ENCODE measurements at regions not wholly inside any gene's neighbourhood (a gene's known extent, or its start where the extent isn't known, plus 50 kb on each side); places are given as distances from the start of the nearest gene placed in this dataset.

- H3K27ac ChIP-seq (ENCODE audit: low read depth, low read length) = no peak overlapping the region
- peaks cover 0 to 14% (median 0%) of the 10 kb centered on the region in 5 donors for H3K4me1 ChIP-seq (ENCODE audit: control insufficient read depth in 5 of 5, insufficient read depth in 5 of 5, low read length in 5 of 5)
- H3K27me3 ChIP-seq (ENCODE audit: control insufficient read depth in 5 of 5, insufficient read depth in 4 of 5, low read length in 5 of 5) = peaks cover 3 to 11% (median 8%) of the 10 kb centered on the region in 5 donors
- no peak overlapping the region for H3K9ac ChIP-seq (ENCODE audit: low read length in 5 of 5)
- H3K9me3 ChIP-seq (ENCODE audit: control insufficient read depth in 5 of 5, low read length in 5 of 5) = peaks cover 2 to 6% (median 6%) of the 10 kb centered on the region in 5 donors
- no peak overlapping the region for H3K4me3 ChIP-seq (ENCODE audit: low read depth in 1 of 5, low read length in 5 of 5)
- no peaks in the 10 kb centered on the region for H3K36me3 ChIP-seq (ENCODE audit: control insufficient read depth in 5 of 5, insufficient read depth in 5 of 5, low read length in 5 of 5)
Observed at GRCh38 chr1:25096307-25097150, 135.8 kb downstream of the SYF2 start.

- no peak overlapping the region for H3K27ac ChIP-seq (ENCODE audit: low read depth, low read length)
- H3K27me3 ChIP-seq (ENCODE audit: control insufficient read depth in 5 of 5, insufficient read depth in 4 of 5, low read length in 5 of 5) = peaks cover 6 to 14% (median 11%) of the 10 kb centered on the region in 5 donors
- peaks cover 0 to 13% (median 0%) of the 10 kb centered on the region in 5 donors for H3K4me1 ChIP-seq (ENCODE audit: control insufficient read depth in 5 of 5, insufficient read depth in 5 of 5, low read length in 5 of 5)
- peaks cover 2 to 6% (median 6%) of the 10 kb centered on the region in 5 donors for H3K9me3 ChIP-seq (ENCODE audit: control insufficient read depth in 5 of 5, low read length in 5 of 5)
- no peak overlapping the region for H3K9ac ChIP-seq (ENCODE audit: low read length in 5 of 5)
- no peaks in the 10 kb centered on the region for H3K36me3 ChIP-seq (ENCODE audit: control insufficient read depth in 5 of 5, insufficient read depth in 5 of 5, low read length in 5 of 5)
- H3K4me3 ChIP-seq (ENCODE audit: low read depth in 1 of 5, low read length in 5 of 5) = no peak overlapping the region
Observed at GRCh38 chr1:25095635-25096200, 136.6 kb downstream of the SYF2 start.

GRCh38 chr1:25094995-25095394 is 137.3 kb downstream of the SYF2 start:
- Histone ChIP-seq H3K9ac (ENCODE audit: low read length in 5 of 5) (no peak overlapping the region), H3K36me3 (ENCODE audit: control insufficient read depth in 5 of 5, insufficient read depth in 5 of 5, low read length in 5 of 5) (no peaks in the 10 kb centered on the region), H3K4me3 (ENCODE audit: low read depth in 1 of 5, low read length in 5 of 5) (no peak overlapping the region), H3K4me1 (ENCODE audit: control insufficient read depth in 5 of 5, insufficient read depth in 5 of 5, low read length in 5 of 5) (peaks cover 0 to 13% (median 0%) of the 10 kb centered on the region in 5 donors), H3K27me3 (ENCODE audit: control insufficient read depth in 5 of 5, insufficient read depth in 4 of 5, low read length in 5 of 5) (peaks cover 8 to 17% (median 11%) of the 10 kb centered on the region in 5 donors), H3K27ac (ENCODE audit: low read depth, low read length) (no peak overlapping the region), H3K9me3 (ENCODE audit: control insufficient read depth in 5 of 5, low read length in 5 of 5) (peaks cover 2 to 6% (median 6%) of the 10 kb centered on the region in 5 donors)

- H3K9ac ChIP-seq (ENCODE audit: low read length in 5 of 5) = no peak overlapping the region
- H3K4me3 ChIP-seq (ENCODE audit: low read depth in 1 of 5, low read length in 5 of 5) = no peak overlapping the region
- no peaks in the 10 kb centered on the region for H3K36me3 ChIP-seq (ENCODE audit: control insufficient read depth in 5 of 5, insufficient read depth in 5 of 5, low read length in 5 of 5)
- H3K9me3 ChIP-seq (ENCODE audit: control insufficient read depth in 5 of 5, low read length in 5 of 5) = peaks cover 2 to 6% (median 6%) of the 10 kb centered on the region in 5 donors
- no peak overlapping the region for H3K27ac ChIP-seq (ENCODE audit: low read depth, low read length)
- H3K27me3 ChIP-seq (ENCODE audit: control insufficient read depth in 5 of 5, insufficient read depth in 4 of 5, low read length in 5 of 5) = peaks cover 9 to 23% (median 16%) of the 10 kb centered on the region in 5 donors
- peaks cover 0 to 10% (median 0%) of the 10 kb centered on the region in 5 donors for H3K4me1 ChIP-seq (ENCODE audit: control insufficient read depth in 5 of 5, insufficient read depth in 5 of 5, low read length in 5 of 5)
Observed at GRCh38 chr1:25094229-25094628, 138.1 kb downstream of the SYF2 start.

GRCh38 chr1:25091658-25092057 is 140.6 kb downstream of the SYF2 start:
- Histone ChIP-seq H3K36me3 (ENCODE audit: control insufficient read depth in 5 of 5, insufficient read depth in 5 of 5, low read length in 5 of 5) (no peaks in the 10 kb centered on the region), H3K27ac (ENCODE audit: low read depth, low read length) (no peak overlapping the region), H3K9me3 (ENCODE audit: control insufficient read depth in 5 of 5, low read length in 5 of 5) (peaks cover 2 to 6% (median 6%) of the 10 kb centered on the region in 5 donors), H3K4me3 (ENCODE audit: low read depth in 1 of 5, low read length in 5 of 5) (no peak overlapping the region), H3K9ac (ENCODE audit: low read length in 5 of 5) (no peak overlapping the region), H3K27me3 (ENCODE audit: control insufficient read depth in 5 of 5, insufficient read depth in 4 of 5, low read length in 5 of 5) (peaks cover 9 to 35% (median 21%) of the 10 kb centered on the region in 5 donors), H3K4me1 (ENCODE audit: control insufficient read depth in 5 of 5, insufficient read depth in 5 of 5, low read length in 5 of 5) (no peaks in the 10 kb centered on the region)

- H3K9ac ChIP-seq (ENCODE audit: low read length in 5 of 5) = no peak overlapping the region
- H3K27ac ChIP-seq (ENCODE audit: low read depth, low read length) = no peak overlapping the region
- H3K4me3 ChIP-seq (ENCODE audit: low read depth in 1 of 5, low read length in 5 of 5) = no peak overlapping the region
- H3K9me3 ChIP-seq (ENCODE audit: control insufficient read depth in 5 of 5, low read length in 5 of 5) = peaks cover 2 to 6% (median 6%) of the 10 kb centered on the region in 5 donors
- H3K36me3 ChIP-seq (ENCODE audit: control insufficient read depth in 5 of 5, insufficient read depth in 5 of 5, low read length in 5 of 5) = no peaks in the 10 kb centered on the region
- H3K27me3 ChIP-seq (ENCODE audit: control insufficient read depth in 5 of 5, insufficient read depth in 4 of 5, low read length in 5 of 5) = peaks cover 9 to 35% (median 21%) of the 10 kb centered on the region in 5 donors
- no peaks in the 10 kb centered on the region for H3K4me1 ChIP-seq (ENCODE audit: control insufficient read depth in 5 of 5, insufficient read depth in 5 of 5, low read length in 5 of 5)
Observed at GRCh38 chr1:25090707-25091422, 141.4 kb downstream of the SYF2 start.

GRCh38 chr1:25089772-25090171 is 142.5 kb downstream of the SYF2 start:
- no peaks in the 10 kb centered on the region for H3K36me3 ChIP-seq (ENCODE audit: control insufficient read depth in 5 of 5, insufficient read depth in 5 of 5, low read length in 5 of 5)
- peaks cover 9 to 40% (median 20%) of the 10 kb centered on the region in 5 donors for H3K27me3 ChIP-seq (ENCODE audit: control insufficient read depth in 5 of 5, insufficient read depth in 4 of 5, low read length in 5 of 5)

GRCh38 chr1:25088946-25089345 is 143.4 kb downstream of the SYF2 start:
- peaks cover 0 to 2% (median 1%) of the 10 kb centered on the region in 5 donors for H3K9me3 ChIP-seq (ENCODE audit: control insufficient read depth in 5 of 5, low read length in 5 of 5)
- no peaks in the 10 kb centered on the region for H3K36me3 ChIP-seq (ENCODE audit: control insufficient read depth in 5 of 5, insufficient read depth in 5 of 5, low read length in 5 of 5)
- peaks cover 9 to 37% (median 19%) of the 10 kb centered on the region in 5 donors for H3K27me3 ChIP-seq (ENCODE audit: control insufficient read depth in 5 of 5, insufficient read depth in 4 of 5, low read length in 5 of 5)
- no peak overlapping the region for H3K4me3 ChIP-seq (ENCODE audit: low read depth in 1 of 5, low read length in 5 of 5)
- no peaks in the 10 kb centered on the region for H3K4me1 ChIP-seq (ENCODE audit: control insufficient read depth in 5 of 5, insufficient read depth in 5 of 5, low read length in 5 of 5)
- no peak overlapping the region for H3K9ac ChIP-seq (ENCODE audit: low read length in 5 of 5)
- no peak overlapping the region for H3K27ac ChIP-seq (ENCODE audit: low read depth, low read length)

More at GRCh38 chr1:25089772-25090171, 142.5 kb downstream of the SYF2 start:
- peaks cover 2 to 6% (median 6%) of the 10 kb centered on the region in 5 donors for H3K9me3 ChIP-seq (ENCODE audit: control insufficient read depth in 5 of 5, low read length in 5 of 5)
- no peak overlapping the region for H3K27ac ChIP-seq (ENCODE audit: low read depth, low read length)
- no peaks in the 10 kb centered on the region for H3K4me1 ChIP-seq (ENCODE audit: control insufficient read depth in 5 of 5, insufficient read depth in 5 of 5, low read length in 5 of 5)
- no peak overlapping the region for H3K9ac ChIP-seq (ENCODE audit: low read length in 5 of 5)
- H3K4me3 ChIP-seq (ENCODE audit: low read depth in 1 of 5, low read length in 5 of 5) = no peak overlapping the region

GRCh38 chr1:25088180-25088701 is 144.1 kb downstream of the SYF2 start:
- Histone ChIP-seq H3K9ac (ENCODE audit: low read length in 5 of 5) (no peak overlapping the region), H3K36me3 (ENCODE audit: control insufficient read depth in 5 of 5, insufficient read depth in 5 of 5, low read length in 5 of 5) (no peaks in the 10 kb centered on the region), H3K4me1 (ENCODE audit: control insufficient read depth in 5 of 5, insufficient read depth in 5 of 5, low read length in 5 of 5) (no peaks in the 10 kb centered on the region), H3K9me3 (ENCODE audit: control insufficient read depth in 5 of 5, low read length in 5 of 5) (no peaks in the 10 kb centered on the region), H3K27ac (ENCODE audit: low read depth, low read length) (no peak overlapping the region), H3K27me3 (ENCODE audit: control insufficient read depth in 5 of 5, insufficient read depth in 4 of 5, low read length in 5 of 5) (peaks cover 7 to 36% (median 21%) of the 10 kb centered on the region in 5 donors), H3K4me3 (ENCODE audit: low read depth in 1 of 5, low read length in 5 of 5) (no peak overlapping the region)

Measured in subcutaneous abdominal adipose tissue (tissue), 5 donors.